ENCODE measurements at regions not wholly inside any gene's neighbourhood (a gene's known extent, or its start where the extent isn't known, plus 50 kb on each side); places are given as distances from the start of the nearest gene placed in this dataset.
"Not testable (repeated sequence)": the region's sequence is repeated elsewhere in the genome, so short reads cannot be mapped to it uniquely, and the experiment has no call there.

DNA sequence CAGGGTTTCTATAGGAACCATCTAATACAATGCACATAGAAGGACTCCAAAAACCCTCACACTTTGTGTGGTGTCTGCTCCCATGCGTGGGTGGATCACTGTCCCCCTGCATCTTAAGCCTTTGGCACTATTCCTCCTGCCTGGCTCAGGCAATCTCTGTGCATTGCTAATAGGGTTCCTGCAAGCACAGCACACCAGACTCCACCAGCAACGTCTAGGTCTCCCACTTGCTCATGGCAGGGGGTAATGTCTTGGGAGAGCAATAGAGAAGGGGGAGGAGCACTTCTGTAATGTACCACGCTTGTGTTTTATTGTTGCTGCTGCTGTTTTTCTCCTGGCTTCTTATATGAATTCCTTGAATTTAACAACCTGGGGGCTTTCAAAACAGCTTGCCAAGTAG lies 182.6 kb upstream of the GLRA1 start:
- no peak for DNase-seq (ENCODE audit: low read depth)

DNA sequence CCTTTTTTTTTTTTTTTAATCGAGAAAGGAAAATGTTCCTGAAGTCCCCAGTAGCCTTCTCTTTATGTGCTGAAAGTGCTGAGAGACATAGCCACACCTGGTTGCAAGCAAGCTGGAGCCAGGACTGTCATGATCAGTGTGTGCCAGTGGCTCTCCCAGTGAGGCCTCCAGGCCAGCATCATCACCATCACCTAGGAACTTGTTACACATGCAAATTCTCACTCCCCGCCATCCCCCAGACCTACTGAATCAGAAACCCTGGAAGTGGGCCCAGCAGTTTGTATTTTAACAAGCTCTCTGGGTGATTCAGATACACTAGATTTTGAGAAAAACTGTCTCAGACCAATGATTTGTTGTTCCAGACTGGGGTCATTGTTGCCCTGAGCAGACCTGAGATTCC lies 181.9 kb upstream of the GLRA1 start:
- DNase-seq (ENCODE audit: low read depth), result no peak

DNA sequence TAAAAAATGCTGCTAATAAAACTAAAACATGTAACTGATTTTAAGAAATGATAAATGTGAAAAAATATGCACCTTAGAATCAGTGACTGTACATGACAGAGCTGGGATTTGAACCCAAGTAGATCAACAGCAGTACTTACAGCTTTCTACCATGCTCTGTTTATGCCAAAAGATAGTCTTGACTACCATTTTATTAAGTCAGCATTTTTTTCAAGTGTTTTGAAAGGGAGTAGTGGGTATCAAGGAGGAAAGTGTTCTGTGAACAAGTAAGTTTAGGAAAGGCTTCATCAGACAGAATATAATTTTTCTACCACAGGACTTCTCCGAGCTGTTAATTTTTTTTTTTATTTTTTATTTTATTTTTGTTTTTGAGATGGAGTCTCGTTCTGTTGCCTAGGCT lies 180.4 kb upstream of the GLRA1 start:
- no peak for DNase-seq (ENCODE audit: low read depth)

DNA sequence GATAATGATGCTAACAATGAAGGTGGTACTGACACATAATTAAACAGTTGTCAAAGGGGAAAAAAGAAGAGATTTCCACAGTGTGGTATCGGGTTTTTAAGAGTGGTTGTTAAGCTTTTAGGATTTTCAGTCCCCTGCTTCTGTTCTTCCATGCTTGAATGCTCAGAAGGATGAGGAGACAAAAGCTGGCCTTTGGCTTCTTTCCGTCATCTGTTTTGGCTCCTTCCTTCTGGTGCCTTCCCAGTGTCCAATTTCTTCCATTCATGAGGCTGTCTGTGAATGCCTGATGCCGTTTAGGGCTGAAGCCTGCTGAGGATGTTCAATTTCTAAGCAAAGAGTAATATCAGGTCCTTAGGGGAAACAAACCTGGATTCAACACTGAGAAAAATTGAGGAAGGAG lies 179.6 kb upstream of the GLRA1 start:
- DNase-seq (ENCODE audit: low read depth), result no peak

DNA sequence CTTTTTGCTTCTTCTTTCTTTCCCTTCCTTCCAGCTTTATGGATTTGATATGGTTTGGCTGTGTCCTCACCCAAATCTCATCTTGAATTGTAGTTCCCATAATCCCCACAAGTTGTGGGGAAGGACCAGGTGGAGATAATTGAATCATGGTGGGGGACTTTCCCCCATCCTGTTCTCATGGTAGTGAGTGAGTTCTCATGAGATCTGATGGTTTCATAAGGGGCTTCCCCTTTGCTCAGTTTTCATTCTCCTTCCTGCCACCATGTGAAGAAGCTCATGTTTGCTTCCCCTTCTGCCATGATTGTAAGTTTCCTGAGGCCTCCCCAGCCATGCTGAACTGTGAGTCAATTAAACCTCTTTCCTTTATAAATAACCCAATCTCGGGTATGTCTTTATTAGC lies 178.3 kb upstream of the GLRA1 start:
- not testable (repeated sequence) for DNase-seq (ENCODE audit: low read depth)

DNA sequence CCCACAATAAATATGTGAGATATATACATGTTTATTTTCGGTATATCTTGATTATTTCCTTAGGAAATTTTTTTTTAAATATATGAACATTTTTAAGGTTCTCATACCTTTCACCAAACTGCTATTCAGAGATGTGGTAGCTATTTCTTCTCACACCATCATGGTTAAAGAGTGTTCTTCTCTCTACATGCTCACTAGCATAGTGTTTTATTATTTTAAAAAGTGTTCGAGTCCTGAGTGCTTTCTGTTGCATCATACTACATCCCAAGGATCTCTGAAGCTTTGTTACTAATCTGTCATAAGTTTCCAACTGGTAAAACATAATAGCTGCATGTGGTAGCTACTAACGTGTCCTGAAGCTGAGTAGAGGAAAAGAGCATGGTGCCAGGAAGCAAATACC lies 177.4 kb upstream of the GLRA1 start:
- DNase-seq (ENCODE audit: low read depth), result no peak

DNA sequence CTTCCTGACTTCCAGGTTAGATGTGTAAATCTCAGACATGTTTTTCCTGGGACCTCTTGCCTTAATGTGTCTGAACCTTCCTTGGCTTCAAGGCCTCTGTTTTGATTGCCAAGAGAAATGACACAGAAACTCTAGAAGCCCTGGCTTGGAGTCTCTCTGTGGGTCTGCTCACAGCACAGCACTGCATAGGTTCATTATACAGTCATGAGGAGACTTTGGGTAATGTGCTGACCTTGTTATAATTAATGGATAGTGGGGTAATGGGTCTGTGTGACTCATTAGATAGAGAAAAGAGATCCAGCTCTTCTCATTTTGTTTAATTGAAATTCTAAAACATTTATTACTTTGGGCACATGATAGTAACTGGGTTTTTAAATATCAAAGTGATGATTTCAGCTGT lies 175.8 kb upstream of the GLRA1 start:
- no peak for DNase-seq (ENCODE audit: low read depth)

DNA sequence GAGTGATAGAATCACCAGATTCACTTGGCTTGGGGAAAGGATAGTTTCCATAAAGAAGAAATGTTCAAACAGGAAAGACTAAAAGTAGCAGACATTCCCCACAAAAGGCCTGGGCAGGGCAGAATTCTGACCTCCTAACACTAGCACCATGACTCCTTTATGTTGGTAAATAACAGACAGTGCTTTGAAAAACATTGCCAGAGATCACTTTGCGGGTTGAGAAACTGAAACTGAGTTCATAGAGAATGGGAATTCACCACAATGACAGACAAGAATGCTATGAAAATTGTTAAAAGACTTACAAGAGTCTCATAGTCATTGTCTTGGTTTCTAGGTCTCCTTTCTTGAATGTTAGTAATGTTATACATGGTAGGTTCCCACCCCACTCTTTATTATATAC lies 172.5 kb upstream of the GLRA1 start:
- DNase-seq (ENCODE audit: low read depth), result no peak

DNA sequence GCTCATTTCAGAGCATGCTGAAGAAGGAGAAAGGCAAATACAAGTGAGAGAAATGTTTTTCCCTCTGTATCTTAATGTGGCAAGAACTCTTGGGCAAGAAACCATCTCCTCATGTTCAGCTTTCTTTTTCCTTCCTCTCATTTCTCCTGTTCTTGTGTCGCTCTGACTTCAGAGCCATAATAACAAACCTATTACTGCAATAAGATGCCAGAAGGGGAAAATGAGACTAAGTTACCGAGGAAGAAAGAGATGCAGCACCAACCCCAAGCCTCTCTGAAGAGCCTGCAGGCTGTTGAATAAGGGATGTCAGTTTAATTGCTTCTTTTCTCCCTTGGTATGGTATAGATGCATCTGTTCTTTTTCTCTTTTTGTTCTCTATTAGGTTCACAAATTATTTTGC lies 170.1 kb upstream of the GLRA1 start:
- DNase-seq (ENCODE audit: low read depth), result no peak

DNA sequence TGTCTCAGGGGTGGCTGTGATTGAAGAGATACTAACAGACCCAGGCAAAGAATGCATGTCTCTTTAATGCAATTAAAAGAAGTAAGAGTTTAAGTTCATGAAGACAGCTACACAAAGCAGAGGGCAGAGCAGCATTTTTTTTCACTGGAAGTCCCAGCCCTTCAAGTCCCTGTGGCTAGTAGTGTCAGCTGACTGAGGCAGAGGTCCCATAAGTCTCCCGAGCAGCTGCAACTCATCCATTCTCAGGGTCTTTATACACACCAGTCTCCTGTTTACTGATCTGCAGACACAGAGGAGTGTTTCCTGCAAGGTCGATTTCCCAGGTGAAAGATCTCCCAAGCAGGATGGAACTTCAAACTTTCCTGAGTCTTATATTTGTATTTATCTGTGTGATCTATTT lies 169.4 kb upstream of the GLRA1 start:
- no peak for DNase-seq (ENCODE audit: low read depth)

DNA sequence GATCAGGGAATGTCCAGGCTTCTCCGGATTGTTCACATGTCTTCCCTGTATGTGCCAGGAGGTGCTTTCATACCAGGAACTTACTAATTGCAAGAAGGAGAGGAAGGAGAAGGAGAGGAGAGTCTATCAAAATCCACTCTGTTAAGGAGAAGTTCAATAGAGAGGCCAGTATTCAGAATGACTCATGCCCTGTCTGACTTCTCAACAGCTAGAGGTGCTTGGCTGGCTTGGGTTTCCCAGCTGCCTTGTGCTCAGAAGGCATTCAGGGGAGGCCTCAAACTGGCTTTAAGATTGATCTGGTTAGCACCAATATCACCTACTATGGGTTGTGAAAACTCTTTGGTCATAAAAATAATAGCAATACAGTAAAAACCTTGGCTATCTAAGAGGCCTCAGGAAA lies 167.9 kb upstream of the GLRA1 start:
- DNase-seq (ENCODE audit: low read depth), result no peak

DNA sequence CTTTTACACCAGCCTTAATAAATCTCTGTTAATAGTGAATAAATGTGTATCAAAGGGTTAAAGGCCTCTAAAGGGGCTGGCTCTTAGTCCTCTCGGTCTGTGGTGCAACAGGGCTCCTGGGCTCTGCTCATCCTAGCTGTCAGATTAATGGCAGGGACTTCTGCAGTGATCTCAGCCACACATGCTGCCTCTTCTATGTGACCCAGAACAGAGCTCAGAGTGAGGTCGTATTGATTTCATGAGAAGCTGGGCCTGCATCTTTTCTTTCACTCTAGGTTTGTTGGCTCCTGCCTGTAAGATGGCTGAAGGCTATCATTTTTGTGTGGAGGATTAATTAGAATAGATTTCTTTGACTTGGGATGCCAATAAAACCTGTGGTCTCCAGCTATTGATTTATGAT lies 165.0 kb upstream of the GLRA1 start:
- no peak for DNase-seq (ENCODE audit: low read depth)

DNA sequence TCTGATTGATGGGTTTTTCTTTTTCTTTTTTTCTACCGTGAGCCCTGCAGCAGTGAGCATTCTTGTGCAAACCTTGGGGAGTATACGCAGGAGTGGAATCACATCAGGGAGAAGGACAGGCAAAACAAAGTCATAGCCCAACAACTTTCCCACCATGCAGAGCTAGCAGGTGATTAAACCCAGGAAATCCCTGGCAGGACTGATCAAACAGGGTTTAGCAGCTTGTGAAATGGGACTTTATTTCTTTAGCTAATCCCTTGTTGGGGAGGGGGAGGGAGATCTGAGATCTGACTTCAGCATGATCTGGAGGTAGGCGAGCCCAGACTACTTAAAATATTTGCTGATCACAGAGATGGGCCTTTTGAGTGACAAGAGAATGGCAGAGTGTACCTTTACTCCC lies 162.0 kb upstream of the GLRA1 start:
- DNase-seq (ENCODE audit: low read depth), result no peak

DNA sequence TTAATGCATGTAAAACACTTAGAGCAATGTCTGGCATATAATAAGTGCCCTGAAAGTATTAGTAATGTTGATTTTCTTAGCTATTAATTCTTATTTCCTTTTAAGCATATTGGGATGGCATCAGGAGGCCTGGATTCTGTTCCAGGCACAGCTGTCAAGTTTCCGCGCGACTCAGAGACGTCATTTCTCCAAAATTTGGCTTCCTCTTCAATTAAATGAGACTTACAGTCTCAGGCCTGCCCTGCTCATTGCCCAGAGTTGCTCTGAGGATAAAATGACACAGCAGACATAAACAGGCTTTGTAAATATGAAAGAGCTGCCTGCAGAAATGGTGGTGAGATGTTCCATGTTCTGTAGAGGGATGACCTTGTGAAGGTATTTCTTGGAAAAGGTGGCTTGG lies 159.8 kb upstream of the GLRA1 start:
- no peak for DNase-seq (ENCODE audit: low read depth)

DNA sequence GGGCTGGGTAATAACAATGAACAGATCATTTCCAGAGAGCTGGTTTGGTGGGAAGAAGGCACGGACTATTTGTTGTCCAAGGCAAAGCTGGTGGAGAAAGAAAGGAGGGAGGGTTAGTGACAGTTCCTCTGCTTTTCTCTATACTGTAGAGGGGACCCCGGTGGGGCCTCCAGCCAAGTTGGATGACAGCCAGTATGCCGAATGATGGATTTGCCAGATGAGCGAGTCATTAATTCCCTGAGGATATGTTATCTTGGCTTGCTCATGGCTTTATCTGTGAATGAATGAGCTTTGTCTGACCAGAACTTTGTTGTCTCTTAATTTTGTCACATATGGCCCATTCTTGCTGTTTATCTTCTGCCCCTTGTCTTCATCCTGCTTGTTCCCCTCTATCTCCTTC lies 158.6 kb upstream of the GLRA1 start:
- DNase-seq (ENCODE audit: low read depth), result no peak

DNA sequence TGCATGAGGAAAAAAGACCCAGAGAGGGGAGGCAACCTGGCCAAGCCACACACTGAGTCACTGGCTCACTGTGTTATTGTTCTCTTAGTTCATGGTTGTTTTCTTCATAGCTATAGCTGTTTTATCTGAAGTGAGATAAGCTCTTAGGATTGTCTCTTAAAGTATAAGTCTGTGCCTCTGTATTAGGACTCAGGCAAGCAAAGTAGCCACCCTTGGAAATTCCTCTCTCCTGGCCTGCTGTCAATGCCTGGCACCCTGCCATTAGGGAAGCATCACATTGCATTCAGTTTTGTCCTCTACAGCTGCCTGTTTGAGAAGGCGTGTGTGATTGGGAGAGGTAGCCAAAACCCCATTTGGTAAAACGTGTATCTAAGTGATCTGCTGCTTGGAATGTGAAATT lies 147.4 kb upstream of the GLRA1 start:
- DNase-seq (ENCODE audit: low read depth), result no peak

DNA sequence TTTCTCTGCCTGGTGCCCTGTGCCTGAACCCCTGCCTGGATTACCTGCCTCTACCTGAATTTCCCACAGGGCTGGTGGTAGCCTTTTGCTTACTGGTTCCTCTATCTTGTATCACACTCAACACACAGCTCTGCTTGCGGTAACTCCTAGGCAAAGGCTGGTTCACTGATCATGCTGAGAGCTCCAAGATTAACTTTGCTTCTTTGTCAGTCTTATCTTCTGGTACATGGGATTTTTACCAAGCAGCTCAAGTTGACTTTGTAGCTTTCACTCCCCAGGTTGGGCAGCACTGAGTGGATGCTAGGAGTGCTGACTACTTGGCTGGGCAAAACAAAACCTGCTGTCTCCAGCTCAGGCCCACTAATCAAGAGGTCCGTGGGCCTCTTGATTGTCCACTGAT lies 145.9 kb upstream of the GLRA1 start:
- DNase-seq (ENCODE audit: low read depth), result no peak

DNA sequence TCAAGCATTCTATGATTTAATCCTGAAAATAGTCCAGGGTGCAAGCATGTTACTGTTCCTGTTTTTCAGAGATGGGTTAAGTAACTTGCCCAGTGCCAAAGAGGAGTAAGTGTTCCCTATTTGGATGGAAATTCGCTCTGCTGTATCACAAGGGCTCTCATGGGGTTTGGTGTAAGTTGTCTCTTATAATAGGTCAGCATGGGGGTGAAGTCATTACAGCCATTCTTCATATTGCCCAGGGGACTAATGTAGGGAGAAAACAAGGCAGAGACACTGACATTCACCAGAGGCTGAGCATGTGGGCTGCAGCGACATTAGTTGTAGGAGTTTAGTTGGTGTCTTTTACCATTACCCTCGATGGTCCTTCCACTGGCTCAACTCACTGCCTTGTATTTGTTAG lies 142.1 kb upstream of the GLRA1 start:
- no peak for DNase-seq (ENCODE audit: low read depth)

DNA sequence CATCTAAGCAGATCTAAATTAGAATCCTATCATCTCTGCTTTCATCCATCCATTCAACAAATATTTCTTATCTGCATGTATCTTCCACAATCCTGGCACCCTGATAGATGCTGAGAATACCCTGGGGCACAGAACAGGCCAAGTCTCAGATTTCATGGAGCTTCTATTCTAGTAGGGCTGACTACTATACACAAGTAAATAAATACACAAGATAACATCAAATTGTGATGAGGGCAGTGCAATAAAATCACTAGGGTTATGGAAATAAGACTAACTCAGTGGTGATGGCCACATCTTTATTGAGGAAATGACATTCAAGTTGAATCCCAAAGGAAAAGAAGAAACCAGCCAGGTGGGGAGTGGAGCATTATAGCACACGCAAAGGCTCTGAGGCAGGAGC lies 138.4 kb upstream of the GLRA1 start:
- DNase-seq (ENCODE audit: low read depth), result no peak

DNA sequence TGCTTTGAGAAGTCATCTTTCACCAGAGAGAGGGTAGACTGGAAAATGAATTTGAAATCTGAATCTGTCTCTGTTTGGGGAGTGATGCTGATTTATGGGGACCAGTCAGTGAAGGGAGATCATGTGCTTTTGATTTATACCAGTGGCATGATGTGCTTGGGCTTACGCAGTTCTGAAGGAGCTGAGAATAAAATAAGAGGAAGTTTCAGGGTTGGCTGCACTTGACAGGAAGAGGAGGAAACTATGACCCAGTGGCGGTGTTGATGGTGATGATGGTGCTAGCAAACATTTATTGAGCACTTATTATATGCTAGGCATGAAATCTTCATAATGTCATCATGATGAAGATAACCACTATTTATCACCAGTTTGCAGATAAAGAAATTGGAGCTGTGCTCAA lies 136.4 kb upstream of the GLRA1 start:
- no peak for DNase-seq (ENCODE audit: low read depth)

DNA sequence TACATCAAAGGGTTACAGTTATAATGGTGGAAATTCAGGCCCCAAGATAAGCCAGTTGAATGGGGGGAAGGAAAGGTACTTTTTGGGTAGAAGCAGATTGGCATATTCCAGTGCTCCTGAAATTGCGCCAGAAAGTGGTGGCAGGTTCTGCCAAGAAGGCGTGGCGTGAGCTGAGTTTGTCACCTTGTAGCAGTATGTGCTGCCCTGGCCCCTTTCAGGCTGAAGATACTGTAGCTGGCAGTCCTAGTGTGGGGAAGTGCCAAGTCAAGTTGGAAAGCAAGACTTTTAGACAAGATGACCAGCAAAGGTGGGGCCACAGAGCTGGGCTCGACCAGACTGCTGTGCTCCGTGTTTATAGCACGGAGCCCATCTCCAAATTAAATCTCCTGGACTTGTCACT lies 133.6 kb upstream of the GLRA1 start:
- DNase-seq (ENCODE audit: low read depth), result no peak

DNA sequence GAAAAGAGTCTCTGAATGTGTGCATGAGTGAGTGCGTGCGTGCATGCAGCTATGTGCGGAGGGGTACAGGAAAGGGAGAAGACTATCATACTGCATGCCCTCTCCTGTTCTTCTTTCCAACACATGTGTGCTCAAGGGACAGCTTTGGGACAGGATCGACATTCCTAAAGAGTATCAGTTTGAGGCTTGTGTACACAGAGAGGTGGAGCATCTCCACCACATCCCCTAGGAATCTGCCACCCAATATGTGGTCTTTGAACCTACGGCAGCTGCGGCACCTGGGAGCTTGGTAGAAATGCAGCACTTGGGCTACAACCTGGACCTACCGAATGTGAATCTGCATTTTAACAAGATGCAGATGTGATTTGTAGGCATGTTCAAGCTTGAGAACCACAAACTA lies 132.3 kb upstream of the GLRA1 start:
- no peak for DNase-seq (ENCODE audit: low read depth)

DNA sequence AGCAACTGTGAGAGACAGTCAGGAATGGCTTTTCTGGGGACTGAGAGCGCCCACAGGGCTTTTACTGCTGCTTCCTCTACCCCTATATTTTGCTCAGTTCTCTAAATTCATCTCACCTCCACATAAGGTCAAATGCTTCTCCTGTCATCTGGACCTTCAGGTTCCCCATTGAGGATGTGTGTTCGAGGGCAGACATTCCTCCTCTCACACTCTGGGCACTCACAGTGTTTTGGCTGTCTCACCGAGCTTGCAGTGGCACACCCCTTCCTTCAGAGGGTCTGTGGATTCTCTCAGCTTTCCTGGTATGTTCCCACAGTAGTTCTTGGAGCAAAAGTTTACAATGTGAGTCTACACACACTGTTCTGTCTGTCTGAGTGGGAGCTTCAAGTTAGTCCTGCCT lies 127.8 kb upstream of the GLRA1 start:
- no peak for DNase-seq (ENCODE audit: low read depth)

DNA sequence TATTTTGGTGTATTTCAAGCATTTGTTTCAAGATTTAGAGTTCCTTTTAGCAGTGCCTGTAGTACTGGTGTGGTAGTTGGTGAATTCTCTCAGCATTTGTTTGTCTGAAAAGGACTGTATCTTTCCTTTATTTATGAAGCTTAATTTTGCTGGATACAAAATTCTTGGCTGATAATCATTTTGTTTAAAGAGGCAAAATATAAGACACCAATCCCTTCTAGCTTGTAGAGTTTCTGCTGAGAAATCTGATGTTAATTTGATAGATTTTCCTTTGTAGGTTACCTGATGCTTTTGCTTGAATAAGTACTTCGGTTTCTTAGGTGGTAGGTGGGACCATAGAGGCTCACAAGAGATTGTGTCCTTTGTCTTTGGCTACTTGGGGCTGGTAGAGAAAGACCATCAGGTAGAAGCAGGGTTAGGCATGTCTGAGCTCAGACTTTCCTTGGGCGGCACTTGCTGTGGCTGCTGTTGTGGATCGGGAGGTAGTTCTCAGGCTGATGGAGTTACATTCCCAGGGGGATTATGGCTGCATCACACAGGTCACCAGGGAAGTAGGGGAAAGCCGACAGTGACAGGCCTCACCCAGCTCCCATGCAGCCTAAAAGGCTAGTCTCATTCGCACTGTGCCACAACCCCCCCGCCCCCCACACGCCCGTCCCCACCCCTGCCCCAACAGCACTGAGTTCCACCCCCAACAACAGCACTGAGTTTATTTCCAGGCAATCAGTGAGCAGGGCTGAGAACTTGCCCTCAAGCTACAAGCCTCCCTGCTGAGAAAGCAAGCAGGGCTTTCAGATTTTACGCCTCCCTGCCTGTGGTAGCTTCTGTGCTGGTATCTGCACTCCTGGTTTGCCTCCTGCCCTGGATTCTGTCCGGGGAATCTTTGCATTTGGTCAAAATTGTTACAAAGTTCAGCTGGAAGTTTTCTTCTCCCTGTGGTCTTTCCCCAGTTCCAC lies 127.1 kb upstream of the GLRA1 start:
- DNase-seq (ENCODE audit: low read depth), result no peak

Measured in activated T-cell treated with anti-CD3 and anti-CD28 coated beads for 1 hour (primary cell).